Stomach (tissue), 8 donors: ENCODE measurements at regions not wholly inside any gene's neighbourhood (a gene's known extent, or its start where the extent isn't known, plus 50 kb on each side); places are given as distances from the start of the nearest gene placed in this dataset.
A peak's percentile ranks its signal among the peaks of the same experiment; 100 is the strongest.

Source experiments
- DNase-seq, 2 donors: peaks; one replicate each; pipeline versions ENCODE4 v3.0.0 to v3.0.0-alpha.2; 2013 to 2019
- H3K27ac ChIP-seq, 5 donors: fragments of 200-600 bp in 4 of 5; sonication (generic) in 4 of 5; one replicate each; pipeline ENCODE4 v1.5.1; 2013 to 2019; ENCODE audit warnings: mild to moderate bottlenecking in 1 of 5, moderate library complexity in 1 of 5
- H3K27me3 ChIP-seq, 3 donors: fragments of 200-600 bp; sonication (generic); one replicate each; pipeline ENCODE4 v1.5.1; 2017 to 2019; ENCODE audit warnings: mixed run types in 1 of 3
- H3K36me3 ChIP-seq, 4 donors: fragments of 200-600 bp; sonication (generic); 1 replicate in 3 of 4; 2 replicates in 1 of 4; pipeline ENCODE4 v1.5.1; 2016 to 2019
- H3K4me1 ChIP-seq, 4 donors: fragments of 200-600 bp; sonication (generic); one replicate each; pipeline ENCODE4 v1.5.1; 2016 to 2019
- H3K4me3 ChIP-seq, 4 donors: fragments of 200-600 bp; sonication (generic) in 3 of 4; one replicate each; pipeline ENCODE4 v1.5.1; 2016 to 2019; ENCODE audit warnings: mild to moderate bottlenecking in 1 of 4
- H3K9me3 ChIP-seq, 4 donors: fragments of 200-600 bp; sonication (generic); one replicate each; pipeline ENCODE4 v1.5.1; 2016 to 2019
- CTCF ChIP-seq, 7 experiments: fragments of 450-650 bp in 4 of 7; fragments of 200-600 bp in 3 of 7; sonication (generic) in 3 of 7; IDR thresholded peaks; one replicate each; pipeline ENCODE4 v1.5.1; 2016 to 2019; ENCODE audit warnings: antibody characterized with exemption in 7 of 7, control low read depth in 2 of 7, mild to moderate bottlenecking in 1 of 7
- EP300 ChIP-seq: sonication (generic); formaldehyde crosslinking; IDR thresholded peaks from one replicate; pipeline ENCODE4 v1.6.1; 2017; ENCODE audit warnings: antibody characterized with exemption
- POLR2A ChIP-seq, 4 donors: fragments of 450-650 bp; IDR thresholded peaks; one replicate each; pipeline ENCODE4 v1.6.1; 2016; ENCODE audit warnings: antibody characterized with exemption in 4 of 4, control low read depth in 2 of 4, mild to moderate bottlenecking in 1 of 4, moderate library complexity in 1 of 4
- POLR2AphosphoS5 ChIP-seq, 3 donors: sonication (generic); formaldehyde crosslinking; IDR thresholded peaks; one replicate each; pipeline ENCODE4 v1.6.1; 2016; ENCODE audit warnings: antibody characterized with exemption in 3 of 3
- WGBS, 5 donors: extraction: QIAGEN DNeasy Blood & Tissue Kit in 3 of 5; methylation state at CpG; one replicate each; pipeline versions ENCODE4 v1.1.5 to v1.1.7; 2013 to 2018; 5-methylcytosine and 5-hydroxymethylcytosine counted together
- intact Hi-C: fragments of 100-400 bp; cut with DNase I; formaldehyde crosslinking; loops from one replicate; pipeline ENCODE4 v1.15.1; 2023; ENCODE audit warnings: low total_unique reads
- donor health status: healthy with polysubstance abuse.
- donor health status: Bipolar disorder and iron deficiency.
- donor health status: healthy.

GRCh38 chr5:143957455-143957854 lies 145.5 kb downstream of the HMHB1 start:
- Histone ChIP-seq H3K27ac (no peak overlapping the region), H3K27me3 (no peaks in the 10 kb centered on the region), H3K36me3 (no peaks in the 10 kb centered on the region), H3K4me3 (no peak overlapping the region), H3K4me1 (peaks cover 0 to 4% (median 0%) of the 10 kb centered on the region in 4 donors), H3K9me3 (no peaks in the 10 kb centered on the region)
- intact Hi-C loops: no loop called here
- WGBS, 5 donors: 64 to 84% (median 77%) methylated on average over 1 of the region's 1 CpG
- DNase-seq: no peak
- no peak for TF ChIP-seq POLR2AphosphoS5 (IDR thresholded peaks at IDR 0.05)

GRCh38 chr5:143962201-143962600 lies 150.2 kb downstream of the HMHB1 start:
- Histone ChIP-seq H3K9me3 (no peaks in the 10 kb centered on the region), H3K27me3 (no peaks in the 10 kb centered on the region), H3K27ac (no peak overlapping the region), H3K4me1 (no peaks in the 10 kb centered on the region), H3K36me3 (no peaks in the 10 kb centered on the region), H3K4me3 (no peak overlapping the region)
- DNase-seq: no peak
- TF ChIP-seq POLR2A (IDR thresholded peaks at IDR 0.05): no peak
- TF ChIP-seq POLR2AphosphoS5 (IDR thresholded peaks at IDR 0.05): no peak
- intact Hi-C loops: no loop called here
- WGBS, 5 donors: 88 to 98% (median 95%) methylated on average over 1 of the region's 1 CpG

GRCh38 chr5:143964919-143965318 lies 153.0 kb downstream of the HMHB1 start:
- 75 to 93% (median 87%) methylated on average over 3 of the region's 3 CpGs for WGBS, 5 donors
- TF ChIP-seq CTCF (IDR thresholded peaks at IDR 0.05): no peak
- TF ChIP-seq POLR2AphosphoS5 (IDR thresholded peaks at IDR 0.05): no peak
- TF ChIP-seq POLR2A (IDR thresholded peaks at IDR 0.05): no peak
- no peak for TF ChIP-seq EP300

GRCh38 chr5:143966280-143966679 lies 154.3 kb downstream of the HMHB1 start:
- Histone ChIP-seq H3K4me1 (no peaks in the 10 kb centered on the region), H3K9me3 (no peaks in the 10 kb centered on the region), H3K4me3 (no peak overlapping the region), H3K36me3 (no peaks in the 10 kb centered on the region), H3K27ac (no peak overlapping the region), H3K27me3 (no peaks in the 10 kb centered on the region)
- no peak for DNase-seq
- no peak for TF ChIP-seq CTCF (IDR thresholded peaks at IDR 0.05)
- no peak for TF ChIP-seq POLR2AphosphoS5 (IDR thresholded peaks at IDR 0.05)
- TF ChIP-seq POLR2A (IDR thresholded peaks at IDR 0.05): no peak
- no peak for TF ChIP-seq EP300
- 90 to 100% (median 98%) methylated on average over 1 of the region's 1 CpG for WGBS, 5 donors
- intact Hi-C loops: no loop called here

More at GRCh38 chr5:143964919-143965318, 153.0 kb downstream of the HMHB1 start:
- no peaks in the 10 kb centered on the region for H3K36me3 ChIP-seq
- no peak for DNase-seq
- no peak overlapping the region for H3K27ac ChIP-seq
- H3K4me1 ChIP-seq: no peaks in the 10 kb centered on the region
- H3K4me3 ChIP-seq: no peak overlapping the region
- H3K27me3 ChIP-seq: no peaks in the 10 kb centered on the region
- no peaks in the 10 kb centered on the region for H3K9me3 ChIP-seq
- intact Hi-C loops: no loop called here

- intact Hi-C loops: no loop called here
- 91 to 98% (median 93%) methylated on average over 3 of the region's 3 CpGs for whole genome bisulfite sequencing, 5 donors
- peak in 1 of 2 donors; percentile 56 for DNase-seq
These were observed 156.3 kb downstream of the HMHB1 start for GRCh38 chr5:143968071-143968878.

More at GRCh38 chr5:143968071-143968878, 156.3 kb downstream of the HMHB1 start:
- H3K4me3 ChIP-seq: no peak overlapping the region
- H3K4me1 ChIP-seq: no peaks in the 10 kb centered on the region
- H3K27me3 ChIP-seq: no peaks in the 10 kb centered on the region
- no peaks in the 10 kb centered on the region for H3K36me3 ChIP-seq
- no peak for TF ChIP-seq POLR2A (IDR thresholded peaks at IDR 0.05)
- no peak for TF ChIP-seq CTCF (IDR thresholded peaks at IDR 0.05)
- TF ChIP-seq EP300: no peak
- TF ChIP-seq POLR2AphosphoS5 (IDR thresholded peaks at IDR 0.05): no peak
- no peaks in the 10 kb centered on the region for H3K9me3 ChIP-seq
- no peak overlapping the region for H3K27ac ChIP-seq
